H1 (cell line): ENCODE measurements at regions not wholly inside any gene's neighbourhood (a gene's known extent, or its start where the extent isn't known, plus 50 kb on each side); places are given as distances from the start of the nearest gene placed in this dataset.

Experiments
- TF ChIP-seq, protein P1 (sequence below): fragments of 300-600 bp; sonication (generic); IDR thresholded peaks from 2 replicates; pipeline ENCODE4 v1.7.1; 2012; ENCODE audit warnings: low read length, moderate library complexity, mild to moderate bottlenecking, inconsistent platforms; ENCODE audit not compliant: insufficient replicate concordance

DNA sequence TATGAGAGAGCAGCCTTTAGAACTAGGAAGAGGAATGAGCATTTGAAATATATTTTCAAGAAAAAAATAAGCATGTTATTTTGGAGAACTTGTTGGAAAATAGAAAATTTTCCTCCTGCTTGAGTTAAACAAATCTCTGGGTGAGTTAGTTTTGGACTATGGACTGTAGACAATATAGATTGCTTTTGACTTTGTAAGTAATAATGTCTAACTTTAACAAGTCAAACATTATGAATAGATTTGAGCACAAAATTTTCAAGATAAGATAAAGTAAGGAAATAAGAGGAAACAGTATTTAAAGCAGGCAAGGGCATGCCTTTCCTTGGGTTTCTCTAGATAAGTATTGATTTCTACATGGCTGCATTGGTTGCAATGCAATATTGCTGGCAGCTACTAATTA is 360.8 kb downstream of the LMO4 start (continued):
- TF ChIP-seq, protein P1, sequence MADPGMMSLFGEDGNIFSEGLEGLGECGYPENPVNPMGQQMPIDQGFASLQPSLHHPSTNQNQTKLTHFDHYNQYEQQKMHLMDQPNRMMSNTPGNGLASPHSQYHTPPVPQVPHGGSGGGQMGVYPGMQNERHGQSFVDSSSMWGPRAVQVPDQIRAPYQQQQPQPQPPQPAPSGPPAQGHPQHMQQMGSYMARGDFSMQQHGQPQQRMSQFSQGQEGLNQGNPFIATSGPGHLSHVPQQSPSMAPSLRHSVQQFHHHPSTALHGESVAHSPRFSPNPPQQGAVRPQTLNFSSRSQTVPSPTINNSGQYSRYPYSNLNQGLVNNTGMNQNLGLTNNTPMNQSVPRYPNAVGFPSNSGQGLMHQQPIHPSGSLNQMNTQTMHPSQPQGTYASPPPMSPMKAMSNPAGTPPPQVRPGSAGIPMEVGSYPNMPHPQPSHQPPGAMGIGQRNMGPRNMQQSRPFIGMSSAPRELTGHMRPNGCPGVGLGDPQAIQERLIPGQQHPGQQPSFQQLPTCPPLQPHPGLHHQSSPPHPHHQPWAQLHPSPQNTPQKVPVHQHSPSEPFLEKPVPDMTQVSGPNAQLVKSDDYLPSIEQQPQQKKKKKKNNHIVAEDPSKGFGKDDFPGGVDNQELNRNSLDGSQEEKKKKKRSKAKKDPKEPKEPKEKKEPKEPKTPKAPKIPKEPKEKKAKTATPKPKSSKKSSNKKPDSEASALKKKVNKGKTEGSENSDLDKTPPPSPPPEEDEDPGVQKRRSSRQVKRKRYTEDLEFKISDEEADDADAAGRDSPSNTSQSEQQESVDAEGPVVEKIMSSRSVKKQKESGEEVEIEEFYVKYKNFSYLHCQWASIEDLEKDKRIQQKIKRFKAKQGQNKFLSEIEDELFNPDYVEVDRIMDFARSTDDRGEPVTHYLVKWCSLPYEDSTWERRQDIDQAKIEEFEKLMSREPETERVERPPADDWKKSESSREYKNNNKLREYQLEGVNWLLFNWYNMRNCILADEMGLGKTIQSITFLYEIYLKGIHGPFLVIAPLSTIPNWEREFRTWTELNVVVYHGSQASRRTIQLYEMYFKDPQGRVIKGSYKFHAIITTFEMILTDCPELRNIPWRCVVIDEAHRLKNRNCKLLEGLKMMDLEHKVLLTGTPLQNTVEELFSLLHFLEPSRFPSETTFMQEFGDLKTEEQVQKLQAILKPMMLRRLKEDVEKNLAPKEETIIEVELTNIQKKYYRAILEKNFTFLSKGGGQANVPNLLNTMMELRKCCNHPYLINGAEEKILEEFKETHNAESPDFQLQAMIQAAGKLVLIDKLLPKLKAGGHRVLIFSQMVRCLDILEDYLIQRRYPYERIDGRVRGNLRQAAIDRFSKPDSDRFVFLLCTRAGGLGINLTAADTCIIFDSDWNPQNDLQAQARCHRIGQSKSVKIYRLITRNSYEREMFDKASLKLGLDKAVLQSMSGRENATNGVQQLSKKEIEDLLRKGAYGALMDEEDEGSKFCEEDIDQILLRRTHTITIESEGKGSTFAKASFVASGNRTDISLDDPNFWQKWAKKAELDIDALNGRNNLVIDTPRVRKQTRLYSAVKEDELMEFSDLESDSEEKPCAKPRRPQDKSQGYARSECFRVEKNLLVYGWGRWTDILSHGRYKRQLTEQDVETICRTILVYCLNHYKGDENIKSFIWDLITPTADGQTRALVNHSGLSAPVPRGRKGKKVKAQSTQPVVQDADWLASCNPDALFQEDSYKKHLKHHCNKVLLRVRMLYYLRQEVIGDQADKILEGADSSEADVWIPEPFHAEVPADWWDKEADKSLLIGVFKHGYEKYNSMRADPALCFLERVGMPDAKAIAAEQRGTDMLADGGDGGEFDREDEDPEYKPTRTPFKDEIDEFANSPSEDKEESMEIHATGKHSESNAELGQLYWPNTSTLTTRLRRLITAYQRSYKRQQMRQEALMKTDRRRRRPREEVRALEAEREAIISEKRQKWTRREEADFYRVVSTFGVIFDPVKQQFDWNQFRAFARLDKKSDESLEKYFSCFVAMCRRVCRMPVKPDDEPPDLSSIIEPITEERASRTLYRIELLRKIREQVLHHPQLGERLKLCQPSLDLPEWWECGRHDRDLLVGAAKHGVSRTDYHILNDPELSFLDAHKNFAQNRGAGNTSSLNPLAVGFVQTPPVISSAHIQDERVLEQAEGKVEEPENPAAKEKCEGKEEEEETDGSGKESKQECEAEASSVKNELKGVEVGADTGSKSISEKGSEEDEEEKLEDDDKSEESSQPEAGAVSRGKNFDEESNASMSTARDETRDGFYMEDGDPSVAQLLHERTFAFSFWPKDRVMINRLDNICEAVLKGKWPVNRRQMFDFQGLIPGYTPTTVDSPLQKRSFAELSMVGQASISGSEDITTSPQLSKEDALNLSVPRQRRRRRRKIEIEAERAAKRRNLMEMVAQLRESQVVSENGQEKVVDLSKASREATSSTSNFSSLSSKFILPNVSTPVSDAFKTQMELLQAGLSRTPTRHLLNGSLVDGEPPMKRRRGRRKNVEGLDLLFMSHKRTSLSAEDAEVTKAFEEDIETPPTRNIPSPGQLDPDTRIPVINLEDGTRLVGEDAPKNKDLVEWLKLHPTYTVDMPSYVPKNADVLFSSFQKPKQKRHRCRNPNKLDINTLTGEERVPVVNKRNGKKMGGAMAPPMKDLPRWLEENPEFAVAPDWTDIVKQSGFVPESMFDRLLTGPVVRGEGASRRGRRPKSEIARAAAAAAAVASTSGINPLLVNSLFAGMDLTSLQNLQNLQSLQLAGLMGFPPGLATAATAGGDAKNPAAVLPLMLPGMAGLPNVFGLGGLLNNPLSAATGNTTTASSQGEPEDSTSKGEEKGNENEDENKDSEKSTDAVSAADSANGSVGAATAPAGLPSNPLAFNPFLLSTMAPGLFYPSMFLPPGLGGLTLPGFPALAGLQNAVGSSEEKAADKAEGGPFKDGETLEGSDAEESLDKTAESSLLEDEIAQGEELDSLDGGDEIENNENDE, result no peak
- TF ChIP-seq, all 59 proteins: peak for 0
